Muscle of leg (tissue), 3 donors: ENCODE measurements at regions not wholly inside any gene's neighbourhood (a gene's known extent, or its start where the extent isn't known, plus 50 kb on each side); places are given as distances from the start of the nearest gene placed in this dataset.
"Not testable (repeated sequence)": the region's sequence is repeated elsewhere in the genome, so short reads cannot be mapped to it uniquely, and the experiment has no call there.

Experiments used
- DNase-seq: peaks from one replicate; pipeline ENCODE4 v3.0.0; 2013
- H3K27ac ChIP-seq: one replicate; pipeline ENCODE4 v1.5.1; 2013; ENCODE audit warnings: mild to moderate bottlenecking, low read length, control low read depth
- H3K27me3 ChIP-seq: one replicate; pipeline ENCODE4 v1.6.1; 2013; ENCODE audit warnings: low read length; ENCODE audit not compliant: control insufficient read depth, insufficient read depth
- H3K36me3 ChIP-seq: one replicate; pipeline ENCODE4 v1.6.1; 2013; ENCODE audit warnings: low read length; ENCODE audit not compliant: control insufficient read depth, insufficient read depth
- H3K4me1 ChIP-seq: one replicate; pipeline ENCODE4 v1.6.1; 2013; ENCODE audit warnings: low read length; ENCODE audit not compliant: control insufficient read depth, insufficient read depth
- H3K4me3 ChIP-seq: one replicate; pipeline ENCODE4 v1.5.1; 2013; ENCODE audit warnings: low read length, control low read depth
- H3K9me3 ChIP-seq: replicated peaks from 2 replicates; pipeline ENCODE4 v1.6.1; 2013; ENCODE audit warnings: low read depth, low read length; ENCODE audit not compliant: control insufficient read depth
- WGBS: methylation state at CpG from one replicate; pipeline ENCODE4 v1.1.5; 2013; ENCODE audit warnings: missing lambda C conversion rate; ENCODE audit not compliant: insufficient coverage; 5-methylcytosine and 5-hydroxymethylcytosine counted together

DNA sequence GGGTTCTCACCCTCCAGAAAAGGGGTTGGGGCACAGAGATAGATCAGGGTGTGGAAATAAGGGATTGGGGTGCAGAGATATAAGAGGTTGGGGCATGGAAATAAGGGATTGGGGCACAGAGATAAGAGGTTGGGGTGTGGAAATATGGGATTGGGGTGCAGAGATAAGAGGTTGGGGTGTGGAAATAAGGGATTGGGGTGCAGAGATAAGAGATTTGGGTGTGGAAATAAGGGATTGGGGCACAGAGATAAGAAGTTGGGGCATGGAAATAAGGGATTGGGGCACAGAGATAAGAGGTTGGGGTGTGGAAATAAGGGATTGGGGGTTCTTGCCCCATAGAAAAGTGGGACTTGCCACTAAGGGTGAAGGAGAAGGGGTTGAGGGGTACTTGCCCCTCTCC, 204.5 kb upstream of the TRPC7 start:
- H3K4me3 ChIP-seq, H3K36me3 ChIP-seq, H3K9me3 ChIP-seq, H3K27me3 ChIP-seq, H3K27ac ChIP-seq, H3K4me1 ChIP-seq, DNase-seq: not testable (repeated sequence)

DNA sequence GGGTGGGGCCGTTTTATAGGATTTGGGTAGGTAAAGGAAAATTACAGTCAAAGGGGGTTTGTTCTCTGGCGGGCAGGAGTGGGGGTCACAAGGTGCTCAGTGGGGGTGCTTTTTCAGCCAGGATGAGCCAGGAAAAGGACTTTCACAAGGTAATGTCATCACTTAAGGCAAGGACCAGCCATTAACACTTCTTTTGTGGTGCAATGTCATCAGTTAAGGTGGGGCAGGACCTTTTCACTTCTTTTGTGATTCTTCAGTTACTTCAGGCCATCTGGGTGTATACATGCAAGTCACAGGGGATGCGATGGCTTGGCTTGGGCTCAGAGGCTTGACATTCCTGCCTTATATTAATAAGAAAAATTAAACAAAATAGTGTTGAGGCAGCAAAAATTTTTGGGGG, 200.1 kb upstream of the TRPC7 start:
- H3K27ac ChIP-seq, H3K27me3 ChIP-seq, H3K4me1 ChIP-seq, H3K36me3 ChIP-seq, H3K9me3 ChIP-seq, DNase-seq, H3K4me3 ChIP-seq: not testable (repeated sequence)
- WGBS, result no CpG with 5 or more reads among the region's 3 CpGs

DNA sequence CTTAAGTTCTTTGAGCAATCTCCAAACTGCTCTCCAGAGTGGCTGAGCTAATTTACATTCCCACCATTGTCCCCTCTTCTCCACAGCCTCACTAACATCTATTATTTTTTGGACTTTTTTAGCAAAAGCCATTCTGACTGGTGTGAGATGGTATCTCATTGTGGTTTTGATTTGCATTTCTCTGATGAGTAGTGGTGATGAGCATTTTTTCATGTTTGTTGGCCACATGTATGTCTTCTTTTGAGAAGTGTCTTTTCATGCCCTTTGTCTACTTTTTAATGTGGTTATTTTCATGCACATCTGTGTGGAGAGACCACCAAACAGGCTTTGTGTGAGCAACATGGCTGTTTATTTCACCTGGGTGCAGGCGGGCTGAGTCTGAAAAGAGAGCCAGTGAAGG, 199.7 kb upstream of the TRPC7 start:
- H3K27ac ChIP-seq, H3K36me3 ChIP-seq, H3K4me1 ChIP-seq, DNase-seq, H3K9me3 ChIP-seq, H3K27me3 ChIP-seq, H3K4me3 ChIP-seq: not testable (repeated sequence)
- WGBS, result no CpG with 5 or more reads among the region's 1 CpG

DNA sequence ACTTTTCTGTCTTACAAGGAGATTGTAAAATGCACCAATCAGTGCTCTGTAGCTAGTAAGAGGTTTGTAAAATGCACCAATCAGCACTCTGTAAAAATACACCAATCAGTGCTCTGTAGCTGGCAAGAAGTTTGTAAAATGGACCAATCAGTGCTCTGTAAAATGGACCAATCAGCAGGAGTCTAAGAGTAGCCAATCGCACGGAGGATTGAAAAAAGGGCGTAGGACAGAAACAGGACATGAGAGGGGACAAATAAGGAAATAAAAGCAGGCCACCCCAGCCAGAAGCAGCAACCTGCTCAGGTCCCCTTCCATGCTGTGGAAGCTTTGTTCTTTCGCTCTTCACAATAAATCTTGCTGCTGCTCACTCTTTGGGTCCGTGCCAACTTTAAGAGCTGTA, 199.1 kb upstream of the TRPC7 start:
- H3K36me3 ChIP-seq, H3K4me1 ChIP-seq, H3K27ac ChIP-seq, H3K27me3 ChIP-seq, H3K4me3 ChIP-seq, H3K9me3 ChIP-seq, DNase-seq: not testable (repeated sequence)
- WGBS, result 96% methylated on average over 4 of the region's 5 CpGs

DNA sequence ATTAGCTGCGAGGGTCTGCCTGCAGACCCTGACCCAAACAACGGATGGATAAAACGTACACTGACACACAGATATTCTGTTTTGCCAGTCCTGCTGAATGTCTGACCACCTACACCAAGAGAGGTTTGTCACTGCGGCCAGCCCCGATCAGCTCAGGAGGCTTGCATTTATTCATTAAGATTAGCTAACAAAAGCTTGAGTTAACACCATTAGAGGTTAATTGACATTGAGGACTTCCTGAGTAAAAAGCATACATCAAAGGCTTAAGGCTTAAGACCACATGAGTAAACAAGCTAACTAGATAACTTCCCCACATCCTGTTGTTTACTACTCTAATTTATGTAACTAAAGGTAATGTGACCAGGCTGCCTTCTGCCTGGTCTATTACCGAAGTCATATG, 198.1 kb upstream of the TRPC7 start:
- WGBS, result 100% methylated on average over 1 of the region's 6 CpGs
- DNase-seq, result no peak

DNA sequence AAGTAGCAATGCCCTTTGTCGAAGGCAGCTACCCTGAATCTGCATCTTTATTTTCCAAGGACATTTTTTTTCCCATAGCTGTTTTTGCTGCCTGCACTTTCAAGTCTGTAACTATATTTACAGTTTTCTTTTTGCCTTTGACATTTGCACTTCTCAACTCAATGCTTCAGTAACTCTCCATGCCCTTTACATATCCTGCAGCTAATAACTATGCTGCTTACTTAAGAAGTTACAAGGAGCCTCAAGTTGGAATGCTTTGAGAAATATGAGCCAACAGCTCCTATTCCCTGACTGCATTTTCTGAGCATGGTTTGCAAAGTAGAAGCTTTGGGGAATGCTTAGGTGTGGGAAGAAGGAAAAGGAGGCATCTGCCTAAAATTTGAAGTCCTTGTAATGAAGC, 194.8 kb upstream of the TRPC7 start:
- Histone ChIP-seq H3K9me3 (no peaks in the 10 kb centered on the region), H3K36me3 (no peaks in the 10 kb centered on the region), H3K4me1 (no peaks in the 10 kb centered on the region), H3K27me3 (no peaks in the 10 kb centered on the region), H3K27ac (no peak overlapping the region), H3K4me3 (no peak overlapping the region)
- no peak for DNase-seq
- 100% methylated on average over 1 of the region's 1 CpG for WGBS

More for the DNA sequence above, 198.1 kb upstream of the TRPC7 start:
- Histone ChIP-seq H3K9me3 (no peaks in the 10 kb centered on the region), H3K4me3 (no peak overlapping the region), H3K4me1 (no peaks in the 10 kb centered on the region), H3K27me3 (no peaks in the 10 kb centered on the region), H3K27ac (no peak overlapping the region), H3K36me3 (no peaks in the 10 kb centered on the region)

DNA sequence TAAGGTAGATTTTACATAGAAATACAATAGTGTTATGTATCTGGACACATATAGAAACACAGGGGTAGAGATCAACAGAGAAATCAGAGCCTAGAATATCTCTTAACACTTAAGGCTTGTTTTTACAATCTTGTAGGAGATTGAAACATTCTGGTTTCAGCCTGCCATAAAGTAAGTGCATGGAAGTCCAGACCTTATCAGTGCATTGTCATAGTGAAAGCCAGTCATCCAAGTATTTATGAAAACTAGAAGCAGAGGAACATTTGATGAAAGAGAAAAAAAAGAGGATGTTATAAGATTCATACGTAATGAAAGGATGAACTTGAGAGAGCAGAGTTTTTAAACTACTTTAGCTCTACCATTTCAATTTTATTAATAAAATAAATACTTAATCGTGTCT, 194.3 kb upstream of the TRPC7 start:
- H3K36me3 ChIP-seq, result no peaks in the 10 kb centered on the region
- H3K4me3 ChIP-seq, result no peak overlapping the region
- H3K4me1 ChIP-seq, result no peaks in the 10 kb centered on the region
- no peaks in the 10 kb centered on the region for H3K27me3 ChIP-seq
- WGBS, result no CpG with 5 or more reads among the region's 2 CpGs
- H3K9me3 ChIP-seq, result peaks cover 2% of the 10 kb centered on the region
- H3K27ac ChIP-seq, result no peak overlapping the region
- no peak for DNase-seq

DNA sequence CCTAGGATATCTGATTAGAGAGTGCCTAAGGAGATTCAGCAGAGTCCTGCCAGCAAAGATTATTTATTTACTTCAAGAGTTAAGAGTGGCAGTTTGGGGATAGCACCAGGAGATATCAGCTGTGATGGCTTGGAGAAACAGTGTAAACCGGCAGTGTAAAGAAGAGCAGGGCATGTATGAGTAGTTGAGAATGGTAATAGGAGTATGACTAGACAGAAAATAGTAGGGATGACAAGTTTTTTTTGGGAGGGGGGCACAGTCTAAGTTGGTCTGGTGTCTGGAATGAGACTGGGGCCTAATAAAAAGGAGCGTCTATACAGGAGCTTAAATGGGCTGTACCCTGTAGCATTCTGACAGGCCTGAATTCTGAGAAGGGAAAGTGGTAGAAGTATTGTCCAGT, 181.8 kb upstream of the TRPC7 start:
- not testable (repeated sequence) for H3K9me3 ChIP-seq, H3K27me3 ChIP-seq, H3K36me3 ChIP-seq, H3K4me1 ChIP-seq, H3K4me3 ChIP-seq, DNase-seq, H3K27ac ChIP-seq
- 27% methylated on average over 1 of the region's 2 CpGs for WGBS

DNA sequence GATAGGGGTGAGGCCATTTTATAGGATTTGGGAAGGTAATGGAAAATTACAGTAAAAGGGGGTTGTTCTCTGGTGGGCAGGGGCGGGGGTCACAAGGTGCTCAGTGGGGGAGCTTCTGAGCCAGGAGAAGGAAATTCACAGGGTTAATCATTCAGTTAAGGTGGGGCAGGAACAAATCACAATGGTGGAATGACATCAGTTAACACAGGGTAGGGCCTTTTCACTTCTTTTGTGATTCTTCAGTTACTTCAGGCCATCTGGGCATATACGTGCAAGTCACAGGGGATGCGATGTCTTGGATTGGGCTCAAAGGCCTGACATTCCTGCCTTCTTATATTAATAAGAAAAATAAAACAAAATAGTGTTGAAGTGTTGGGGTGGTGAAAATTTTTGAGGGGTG, 181.1 kb upstream of the TRPC7 start:
- 100% methylated on average over 1 of the region's 3 CpGs for WGBS
- H3K27ac ChIP-seq, H3K4me3 ChIP-seq, H3K27me3 ChIP-seq, DNase-seq, H3K4me1 ChIP-seq, H3K36me3 ChIP-seq, H3K9me3 ChIP-seq: not testable (repeated sequence)

DNA sequence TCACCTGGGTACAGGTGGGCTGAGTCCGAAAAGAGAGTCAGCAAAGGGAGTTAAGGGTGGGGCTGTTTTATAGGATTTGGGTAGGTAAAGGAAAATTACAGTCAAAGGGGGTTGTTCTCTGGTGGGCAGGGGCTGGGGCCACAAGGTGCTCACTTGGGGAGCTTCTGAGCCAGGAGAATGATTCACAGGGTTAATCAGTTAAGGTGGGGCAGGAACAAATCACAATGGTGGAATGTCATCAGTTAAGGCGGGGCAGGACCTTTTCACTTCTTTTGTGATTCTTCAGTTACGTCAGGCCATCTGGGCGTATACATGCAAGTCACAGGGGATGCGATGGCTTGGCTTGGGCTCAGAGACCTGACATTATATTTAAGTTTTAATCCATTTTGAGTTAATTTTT, 179.7 kb upstream of the TRPC7 start:
- 88% methylated on average over 2 of the region's 5 CpGs for WGBS
- not testable (repeated sequence) for H3K9me3 ChIP-seq, H3K36me3 ChIP-seq, H3K27me3 ChIP-seq, DNase-seq, H3K4me1 ChIP-seq, H3K27ac ChIP-seq, H3K4me3 ChIP-seq

DNA sequence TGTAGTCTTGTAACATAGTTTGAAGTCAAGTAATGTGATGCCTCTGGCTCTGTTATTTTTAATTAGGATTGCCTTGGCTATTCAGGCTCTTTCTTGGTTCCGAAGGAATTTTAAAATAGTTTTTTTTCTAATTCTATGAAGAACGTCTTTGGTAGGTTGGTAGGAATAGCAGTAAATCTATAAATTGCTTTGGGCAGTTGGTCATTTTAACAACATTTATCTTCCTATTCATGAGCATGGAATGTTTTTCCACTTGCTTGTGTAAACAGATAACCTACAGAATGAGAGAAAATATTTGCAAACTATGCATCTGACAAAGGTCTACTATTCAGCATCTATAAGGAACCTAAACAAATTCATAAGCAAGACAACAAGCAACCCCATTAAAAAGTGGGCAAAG, 173.2 kb upstream of the TRPC7 start:
- Histone ChIP-seq H3K9me3 (no peaks in the 10 kb centered on the region), H3K4me1 (no peaks in the 10 kb centered on the region), H3K27ac (no peak overlapping the region), H3K4me3 (no peak overlapping the region), H3K27me3 (no peaks in the 10 kb centered on the region), H3K36me3 (no peaks in the 10 kb centered on the region)
- DNase-seq, result no peak
- no CpG with 5 or more reads among the region's 2 CpGs for WGBS
